DOHH2 (cell line): ENCODE measurements at regions not wholly inside any gene's neighbourhood (a gene's known extent, or its start where the extent isn't known, plus 50 kb on each side); places are given as distances from the start of the nearest gene placed in this dataset.

Experiments
- CTCF ChIP-seq: fragments of 200-600 bp; sonication (generic); IDR thresholded peaks from one replicate; pipeline ENCODE4 v1.5.1; 2014; ENCODE audit warnings: antibody characterized with exemption, mild to moderate bottlenecking, low read depth, low read length; ENCODE audit not compliant: poor library complexity, severe bottlenecking
- EZH2phosphoT487 ChIP-seq: fragments of 200-600 bp; sonication (generic); IDR thresholded peaks from 2 replicates; pipeline ENCODE4 v1.6.1; 2017; ENCODE audit warnings: borderline replicate concordance, mild to moderate bottlenecking, antibody characterized with exemption, low read length, moderate library complexity, mixed read lengths

- TF ChIP-seq CTCF (no peak), EZH2phosphoT487 (no peak)
Measured at GRCh38 chr11:123253911-123254310, 58.9 kb upstream of the CLMP start.
